ENCODE measurements at regions not wholly inside any gene's neighbourhood (a gene's known extent, or its start where the extent isn't known, plus 50 kb on each side); places are given as distances from the start of the nearest gene placed in this dataset.

DNA sequence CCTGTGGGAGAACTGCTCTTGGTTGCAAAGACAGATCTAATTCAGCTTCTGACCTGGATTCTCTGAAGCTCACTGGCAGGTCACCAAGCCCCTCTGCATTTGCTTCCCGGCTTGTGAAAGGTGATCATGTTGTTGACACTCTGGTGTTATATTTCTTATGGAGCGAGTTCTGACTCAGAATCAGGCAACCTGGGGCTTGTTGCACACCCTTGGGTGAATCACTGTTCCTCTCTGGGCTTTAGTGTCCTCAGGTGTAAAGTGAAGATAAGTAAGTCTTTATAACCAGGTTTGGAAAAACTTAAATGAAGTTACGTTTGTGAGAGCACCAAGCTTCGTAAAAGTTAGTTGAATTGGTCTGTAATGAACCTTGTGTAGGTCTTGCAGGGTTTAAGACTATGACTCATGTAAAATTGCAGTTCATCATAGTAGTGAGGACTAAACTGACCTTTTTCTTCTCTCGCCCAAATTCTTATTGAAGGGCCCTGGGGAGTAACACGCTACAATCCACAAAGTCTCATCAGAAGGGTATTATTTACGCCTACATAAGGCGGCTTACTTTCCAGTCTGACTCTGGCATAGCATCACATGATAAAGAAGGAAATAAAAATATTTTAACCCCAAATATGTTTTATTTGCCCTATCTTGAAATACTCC, 218.6 kb downstream of the TMEM38B start:
- no peak overlapping the region for H3K4me3 ChIP-seq (ENCODE audit: low read length)
- no peak for DNase-seq (ENCODE audit: low read depth)
- TF ChIP-seq CTCF (conservative IDR thresholded peaks at IDR 0.05; ENCODE audit: low read depth, low read length): no peak

DNA sequence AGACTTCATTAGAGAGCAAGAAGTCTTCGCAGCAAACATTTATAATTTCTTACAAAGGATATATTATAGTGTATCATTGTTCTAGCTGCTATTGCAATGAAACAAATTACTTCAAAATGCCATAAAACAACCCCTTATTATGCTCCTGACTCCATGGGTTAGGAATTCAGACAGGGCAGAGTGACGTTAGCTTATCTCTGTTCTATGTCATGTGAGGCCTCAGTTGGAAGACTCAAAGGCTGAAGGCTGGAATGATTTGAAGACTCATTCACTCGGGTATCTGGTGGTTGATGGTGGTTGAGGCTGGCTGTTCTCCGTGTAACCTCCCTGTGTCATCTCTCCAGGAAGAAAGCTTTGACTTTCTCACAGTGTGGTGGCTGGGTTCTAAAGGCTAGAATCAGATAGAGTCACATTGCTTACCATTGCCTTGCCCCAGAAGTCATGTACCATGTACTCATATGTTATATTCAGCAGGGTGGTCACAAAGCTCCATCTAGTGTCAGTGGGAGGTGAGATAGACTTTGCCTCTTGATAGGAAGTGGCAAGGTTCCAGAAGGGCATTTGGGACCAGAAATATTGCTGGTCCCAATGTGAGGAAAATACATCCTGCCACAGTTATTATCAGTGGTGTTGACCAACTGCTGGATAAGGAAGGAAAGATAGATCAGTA, 226.9 kb downstream of the TMEM38B start:
- DNase-seq (ENCODE audit: low read depth): no peak

DNA sequence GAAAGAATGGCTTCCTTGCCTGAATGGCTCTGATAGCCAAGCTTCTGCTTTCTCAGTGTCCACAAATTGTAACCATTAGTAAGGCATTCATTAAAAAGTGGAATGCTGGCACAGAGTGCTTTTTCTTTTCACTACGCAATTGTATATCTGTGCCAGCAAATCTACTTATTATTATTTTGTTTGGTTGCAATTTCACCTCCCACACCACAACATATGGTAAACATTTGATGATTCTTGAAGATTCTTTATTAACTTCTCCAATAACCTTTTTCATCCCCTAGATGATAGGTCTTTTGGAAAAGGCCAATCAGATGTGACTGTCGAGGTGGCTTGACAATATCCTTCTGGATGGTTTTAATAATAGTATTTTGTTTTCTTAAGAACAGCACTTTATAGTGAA, 234.1 kb downstream of the TMEM38B start:
- no peak for DNase-seq (ENCODE audit: low read depth)
- TF ChIP-seq CTCF (conservative IDR thresholded peaks at IDR 0.05; ENCODE audit: low read depth, low read length): no peak
- no peak overlapping the region for H3K4me3 ChIP-seq (ENCODE audit: low read length)

More for the DNA sequence above, 226.9 kb downstream of the TMEM38B start:
- no peak for TF ChIP-seq CTCF (conservative IDR thresholded peaks at IDR 0.05; ENCODE audit: low read depth, low read length)
- no peak overlapping the region for H3K4me3 ChIP-seq (ENCODE audit: low read length)

DNA sequence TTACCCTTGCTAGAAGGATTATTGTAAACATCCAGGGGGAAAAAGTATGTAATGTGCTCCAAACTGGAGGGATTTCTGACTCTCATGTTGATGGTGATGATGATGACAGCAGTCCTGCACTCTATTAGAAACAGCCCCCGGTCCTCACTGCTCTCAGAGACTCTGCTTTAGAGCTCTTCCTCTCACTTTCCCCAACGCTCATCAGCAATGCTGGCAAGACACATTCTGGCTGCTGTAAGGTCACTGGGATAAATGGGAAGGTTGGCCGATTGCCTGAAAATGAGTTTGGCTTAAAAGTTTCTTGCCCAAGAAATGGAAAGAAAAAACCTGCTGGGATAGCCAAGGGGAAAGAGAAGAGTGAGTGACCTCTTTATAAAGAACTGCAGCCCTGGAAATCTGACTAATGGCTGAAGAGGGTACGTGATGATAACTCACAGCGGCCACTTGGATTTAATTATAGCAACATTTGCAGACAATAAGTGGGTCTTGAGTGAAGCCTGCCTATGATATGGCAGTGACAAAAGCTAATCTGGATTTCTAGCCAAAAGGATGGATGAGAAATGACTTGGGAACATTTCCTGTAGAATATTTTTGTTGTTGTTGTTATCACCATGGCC, 235.8 kb downstream of the TMEM38B start:
- DNase-seq (ENCODE audit: low read depth): no peak
- no peak for TF ChIP-seq CTCF (conservative IDR thresholded peaks at IDR 0.05; ENCODE audit: low read depth, low read length)

GRCh38 chr9:105932276-105932675, 237.9 kb downstream of the TMEM38B start:
- no peak for TF ChIP-seq CTCF (conservative IDR thresholded peaks at IDR 0.05; ENCODE audit: low read depth, low read length)
- no peak for DNase-seq (ENCODE audit: low read depth)
- no peak overlapping the region for H3K4me3 ChIP-seq (ENCODE audit: low read length)

More for the DNA sequence above, 235.8 kb downstream of the TMEM38B start:
- no peak overlapping the region for H3K4me3 ChIP-seq (ENCODE audit: low read length)

DNA sequence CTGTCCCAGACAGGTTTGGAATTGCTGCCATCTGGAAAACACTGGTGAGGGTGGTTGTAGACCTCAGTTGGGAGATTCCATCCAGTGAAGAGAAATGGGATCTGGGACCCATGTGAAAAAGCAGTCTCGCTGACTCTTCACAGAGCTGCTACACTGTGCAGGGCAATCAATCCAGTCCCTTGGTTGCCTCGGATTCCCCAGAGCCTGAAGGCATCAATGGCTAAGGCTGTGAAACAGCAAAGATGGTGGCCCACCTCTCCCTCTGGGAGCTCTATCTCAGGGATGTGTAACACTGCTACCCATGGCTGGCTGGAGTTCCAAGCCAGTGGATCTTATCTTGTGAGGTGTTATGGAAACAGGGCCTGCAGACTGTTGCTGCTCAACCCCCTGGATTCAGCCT, 256.1 kb downstream of the TMEM38B start:
- no peak for TF ChIP-seq CTCF (conservative IDR thresholded peaks at IDR 0.05; ENCODE audit: low read depth, low read length)
- no peak for DNase-seq (ENCODE audit: low read depth)
- no peak overlapping the region for H3K4me3 ChIP-seq (ENCODE audit: low read length)
